A549 (cell line): ENCODE measurements at regions not wholly inside any gene's neighbourhood (a gene's known extent, or its start where the extent isn't known, plus 50 kb on each side); places are given as distances from the start of the nearest gene placed in this dataset.

Experiments used
- CBX2 ChIP-seq: fragments of 200-600 bp; sonication (generic); IDR thresholded peaks from 2 replicates; pipeline ENCODE4 v1.6.1; 2016; ENCODE audit warnings: low read depth, mild to moderate bottlenecking, borderline replicate concordance
- CEBPB ChIP-seq, 2 experiments: fragments of >200 bp in 1 of 2; sonication (Bioruptor Twin) in 1 of 2; formaldehyde crosslinking in 1 of 2; IDR thresholded peaks; 2 replicates each; pipeline ENCODE4 v1.6.1; 2012 to 2016
- EP300 ChIP-seq, 2 experiments: fragments of >200 bp; sonication (Bioruptor Twin); formaldehyde crosslinking; IDR thresholded peaks; 2 replicates in 1 of 2; 3 replicates in 1 of 2; pipeline ENCODE4 v1.6.1; 2016 to 2017
- KDM5A ChIP-seq: fragments of 200-600 bp; sonication (generic); IDR thresholded peaks from 2 replicates; pipeline ENCODE4 v1.6.1; 2016; ENCODE audit warnings: antibody characterized with exemption, mild to moderate bottlenecking
- MAFK ChIP-seq: fragments of 450-650 bp; IDR thresholded peaks from 2 replicates; pipeline ENCODE4 v1.6.1; 2014; ENCODE audit not compliant: partially characterized antibody
- MAZ ChIP-seq: fragments of 150-350 bp; IDR thresholded peaks from 2 replicates; pipeline ENCODE4 v1.6.1; 2014; ENCODE audit warnings: antibody characterized with exemption, low read depth, low read length, borderline replicate concordance
- MYC ChIP-seq: IDR thresholded peaks from 2 replicates; pipeline ENCODE4 v1.6.1; 2012; ENCODE audit warnings: mild to moderate bottlenecking, inconsistent platforms, low read length, improper control_type of control experiment, borderline replicate concordance
- NPAS2 ChIP-seq: fragments of 250-450 bp; sonication (Bioruptor Pico); IDR thresholded peaks from 2 replicates; pipeline ENCODE4 v1.8.0; 2022; ENCODE audit warnings: mild to moderate bottlenecking, moderate library complexity, borderline replicate concordance
- PHF8 ChIP-seq: fragments of 200-600 bp; sonication (generic); IDR thresholded peaks from 2 replicates; pipeline ENCODE4 v1.6.1; 2016; ENCODE audit warnings: low read depth, mild to moderate bottlenecking, antibody characterized with exemption, moderate library complexity, borderline replicate concordance
- POLR2A ChIP-seq: IDR thresholded peaks from 2 replicates; pipeline ENCODE4 v1.6.1; 2012; ENCODE audit warnings: mild to moderate bottlenecking, low read length
- ZFP36 ChIP-seq: fragments of 450-650 bp; IDR thresholded peaks from 2 replicates; pipeline ENCODE4 v1.6.1; 2014; ENCODE audit warnings: borderline replicate concordance; ENCODE audit not compliant: partially characterized antibody
- TF ChIP-seq, protein P1 (sequence below): fragments of 250-450 bp; sonication (Bioruptor Pico); IDR thresholded peaks from 2 replicates; pipeline ENCODE4 v1.5.0; 2021; ENCODE audit warnings: mild to moderate bottlenecking, moderate library complexity, borderline replicate concordance
- TF ChIP-seq, protein P2 (sequence below): fragments of >200 bp; sonication (Bioruptor Twin); formaldehyde crosslinking; IDR thresholded peaks from 3 replicates; pipeline ENCODE4 v1.5.1; 2016

DNA sequence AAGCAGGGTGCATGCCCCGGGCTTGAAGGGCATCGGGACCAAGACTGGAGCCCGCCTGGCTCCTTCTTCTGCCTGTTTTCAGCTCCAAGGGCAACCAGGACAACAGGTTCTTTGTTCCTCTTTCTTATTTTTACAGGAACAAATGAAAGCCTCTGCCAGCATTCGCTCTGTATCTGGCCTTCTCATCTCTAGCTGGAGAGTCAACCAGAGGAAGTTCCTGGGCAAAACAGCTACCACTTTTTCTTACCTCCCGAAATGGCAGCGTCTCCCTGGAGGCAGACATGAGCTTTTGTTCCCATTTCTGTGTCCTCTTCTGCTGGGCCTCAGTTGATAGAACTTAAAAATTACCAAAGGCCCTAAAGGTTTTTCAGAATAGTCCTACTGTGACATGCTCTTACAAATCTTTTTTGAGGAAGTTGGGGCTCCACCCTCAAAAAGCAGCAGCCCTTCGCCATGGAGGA, 74.1 kb upstream of the NAA20 start:
- TF ChIP-seq, protein P1, sequence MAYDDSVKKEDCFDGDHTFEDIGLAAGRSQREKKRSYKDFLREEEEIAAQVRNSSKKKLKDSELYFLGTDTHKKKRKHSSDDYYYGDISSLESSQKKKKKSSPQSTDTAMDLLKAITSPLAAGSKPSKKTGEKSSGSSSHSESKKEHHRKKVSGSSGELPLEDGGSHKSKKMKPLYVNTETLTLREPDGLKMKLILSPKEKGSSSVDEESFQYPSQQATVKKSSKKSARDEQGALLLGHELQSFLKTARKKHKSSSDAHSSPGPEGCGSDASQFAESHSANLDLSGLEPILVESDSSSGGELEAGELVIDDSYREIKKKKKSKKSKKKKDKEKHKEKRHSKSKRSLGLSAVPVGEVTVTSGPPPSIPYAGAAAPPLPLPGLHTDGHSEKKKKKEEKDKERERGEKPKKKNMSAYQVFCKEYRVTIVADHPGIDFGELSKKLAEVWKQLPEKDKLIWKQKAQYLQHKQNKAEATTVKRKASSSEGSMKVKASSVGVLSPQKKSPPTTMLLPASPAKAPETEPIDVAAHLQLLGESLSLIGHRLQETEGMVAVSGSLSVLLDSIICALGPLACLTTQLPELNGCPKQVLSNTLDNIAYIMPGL: no peak
- TF ChIP-seq, protein P2, sequence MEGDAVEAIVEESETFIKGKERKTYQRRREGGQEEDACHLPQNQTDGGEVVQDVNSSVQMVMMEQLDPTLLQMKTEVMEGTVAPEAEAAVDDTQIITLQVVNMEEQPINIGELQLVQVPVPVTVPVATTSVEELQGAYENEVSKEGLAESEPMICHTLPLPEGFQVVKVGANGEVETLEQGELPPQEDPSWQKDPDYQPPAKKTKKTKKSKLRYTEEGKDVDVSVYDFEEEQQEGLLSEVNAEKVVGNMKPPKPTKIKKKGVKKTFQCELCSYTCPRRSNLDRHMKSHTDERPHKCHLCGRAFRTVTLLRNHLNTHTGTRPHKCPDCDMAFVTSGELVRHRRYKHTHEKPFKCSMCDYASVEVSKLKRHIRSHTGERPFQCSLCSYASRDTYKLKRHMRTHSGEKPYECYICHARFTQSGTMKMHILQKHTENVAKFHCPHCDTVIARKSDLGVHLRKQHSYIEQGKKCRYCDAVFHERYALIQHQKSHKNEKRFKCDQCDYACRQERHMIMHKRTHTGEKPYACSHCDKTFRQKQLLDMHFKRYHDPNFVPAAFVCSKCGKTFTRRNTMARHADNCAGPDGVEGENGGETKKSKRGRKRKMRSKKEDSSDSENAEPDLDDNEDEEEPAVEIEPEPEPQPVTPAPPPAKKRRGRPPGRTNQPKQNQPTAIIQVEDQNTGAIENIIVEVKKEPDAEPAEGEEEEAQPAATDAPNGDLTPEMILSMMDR: no peak
- TF ChIP-seq PHF8 (no peak), MAFK (no peak), EP300 (IDR thresholded peaks at IDR 0.05) (no peak), KDM5A (no peak), ZFP36 (no peak), MYC (no peak), NPAS2 (no peak), CBX2 (no peak), MAZ (no peak), POLR2A (no peak), CEBPB (IDR thresholded peaks at IDR 0.05) (no peak)
